HG02642 (cell line): ENCODE measurements at regions not wholly inside any gene's neighbourhood (a gene's known extent, or its start where the extent isn't known, plus 50 kb on each side); places are given as distances from the start of the nearest gene placed in this dataset.

Source experiments
- ATAC-seq: cut with Tn5 transposase; IDR thresholded peaks from one replicate; pipeline ENCODE4 v1.9.1; 2021; ENCODE audit warnings: mild to moderate bottlenecking; ENCODE audit not compliant: unreplicated experiment, poor library complexity

DNA sequence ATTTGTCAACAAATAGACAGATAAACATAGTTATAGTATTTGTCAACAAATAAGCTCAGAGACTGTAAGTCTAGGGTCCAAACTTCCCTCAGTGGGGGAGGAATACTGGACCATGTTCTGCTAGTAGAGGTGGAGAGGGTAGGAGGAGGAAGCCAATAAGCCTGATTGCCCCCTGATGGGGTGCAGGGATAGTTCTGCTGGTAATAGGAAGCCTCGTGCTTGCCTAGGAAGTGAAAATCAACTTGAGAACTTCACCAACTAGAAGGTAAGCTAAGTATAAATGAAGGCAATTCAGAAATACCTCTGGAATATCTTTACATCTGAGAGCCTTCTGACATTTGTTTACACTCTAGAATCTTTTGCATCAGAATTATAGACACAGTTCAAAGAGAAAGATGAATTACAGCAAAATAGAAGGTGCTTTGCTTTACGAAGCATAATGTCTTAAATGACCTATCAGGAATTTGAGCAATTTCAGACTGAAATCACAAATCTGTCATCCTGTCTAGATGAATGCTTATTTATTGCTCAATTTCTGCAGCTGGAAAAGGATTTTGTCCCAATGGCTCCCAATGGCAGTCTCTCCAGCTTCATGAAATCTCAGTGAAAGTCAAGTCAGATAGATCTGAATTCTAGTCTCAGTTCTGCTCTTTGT lies 225.6 kb upstream of the TBC1D5 start:
- ATAC-seq, result no peak

DNA sequence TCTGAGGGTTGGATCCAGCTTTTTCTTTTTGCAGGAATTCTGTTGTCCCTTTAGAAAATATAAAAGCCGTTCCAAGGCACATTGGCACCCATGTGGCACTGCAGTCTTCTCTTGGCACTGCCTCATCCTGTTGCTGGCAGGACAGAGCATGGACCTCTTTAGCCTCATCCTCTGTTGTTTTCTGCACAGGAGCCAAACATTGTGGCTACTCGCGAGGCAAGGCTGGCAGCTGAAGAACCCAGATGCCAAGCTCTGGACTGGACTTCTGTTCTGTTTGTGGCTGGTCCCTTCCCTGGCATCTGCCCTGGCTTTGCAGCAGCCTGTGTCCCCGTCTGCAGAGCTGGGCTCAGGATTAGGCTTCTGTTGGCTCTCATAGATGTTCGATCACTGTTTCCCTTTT lies 224.7 kb upstream of the TBC1D5 start:
- ATAC-seq, result no peak

DNA sequence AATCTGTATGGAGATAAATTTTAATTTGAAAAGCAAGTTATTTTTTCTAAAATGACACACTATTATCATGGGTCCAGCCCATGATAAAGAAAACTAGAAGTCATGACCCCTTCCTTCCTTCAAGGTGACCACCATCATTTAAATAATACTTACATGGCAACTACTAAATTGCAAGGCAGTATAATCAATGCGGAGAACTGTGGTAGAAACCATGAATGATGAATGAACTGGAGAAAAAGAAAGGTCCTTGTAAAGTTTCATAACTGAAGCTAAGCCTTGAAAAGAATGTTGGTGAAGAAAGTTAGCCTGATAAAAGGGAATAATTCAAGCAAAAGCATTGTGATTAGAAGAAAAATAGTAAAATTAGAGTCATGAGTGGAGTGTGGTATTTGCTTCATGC lies 222.9 kb upstream of the TBC1D5 start:
- no peak for ATAC-seq

DNA sequence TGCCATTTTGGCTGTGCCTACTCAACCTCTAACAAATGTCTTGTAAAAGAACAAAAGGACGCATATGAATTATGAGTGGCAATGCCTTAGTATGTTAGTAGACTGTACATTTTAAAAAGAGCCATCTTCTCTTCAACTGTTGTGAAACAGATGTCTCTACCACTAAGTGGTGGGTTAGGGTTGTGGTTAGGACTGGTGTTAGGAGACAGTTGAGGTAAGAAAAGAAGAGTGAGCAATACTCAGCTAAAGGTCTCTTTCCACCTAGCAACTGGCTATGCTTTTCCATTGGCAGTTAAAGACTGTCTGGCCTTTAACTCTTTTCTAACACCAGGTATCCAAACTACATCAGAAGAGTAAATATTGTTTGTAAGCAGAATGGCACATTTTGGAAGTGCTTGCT lies 221.7 kb upstream of the TBC1D5 start:
- no peak for ATAC-seq

DNA sequence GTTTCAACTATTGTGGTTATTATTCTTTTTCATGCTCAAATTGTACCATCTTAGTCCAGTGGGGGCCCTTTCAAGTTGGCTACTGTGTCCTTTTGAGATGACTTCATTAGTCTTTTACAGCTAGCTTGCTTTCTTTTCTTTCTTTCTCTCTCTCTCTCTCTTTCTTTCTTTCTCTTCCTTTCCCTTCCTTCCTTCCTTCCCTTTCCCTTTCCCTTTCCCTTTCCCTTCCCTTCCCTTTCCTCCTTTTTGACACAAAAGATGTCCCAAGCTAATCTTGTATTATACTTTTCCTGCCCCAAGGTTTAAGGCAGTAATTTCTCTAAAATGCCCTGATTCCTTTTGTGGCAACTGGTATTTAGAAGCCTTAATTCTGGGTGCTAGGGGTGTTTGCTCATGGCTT lies 213.0 kb upstream of the TBC1D5 start:
- ATAC-seq, result no peak

DNA sequence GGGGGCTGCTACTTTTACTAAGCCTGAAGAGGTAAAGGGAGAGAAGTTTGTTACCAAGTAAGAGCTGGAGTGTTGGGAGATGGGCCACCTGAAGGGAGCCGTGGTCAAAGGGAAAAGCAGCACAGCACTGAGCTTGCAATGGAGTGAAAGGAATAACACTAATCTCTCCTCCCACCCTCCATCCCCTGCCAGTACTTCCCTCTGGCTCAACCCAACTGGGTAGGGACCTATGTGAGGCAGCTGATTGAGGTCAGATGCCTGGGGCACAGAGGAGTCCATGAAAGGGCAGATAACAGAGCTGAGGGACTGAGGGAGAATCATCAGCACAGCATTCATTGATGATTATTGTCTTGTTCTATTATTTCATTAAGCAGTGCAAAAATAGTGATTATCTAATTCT lies 212.4 kb upstream of the TBC1D5 start:
- ATAC-seq, result no peak

DNA sequence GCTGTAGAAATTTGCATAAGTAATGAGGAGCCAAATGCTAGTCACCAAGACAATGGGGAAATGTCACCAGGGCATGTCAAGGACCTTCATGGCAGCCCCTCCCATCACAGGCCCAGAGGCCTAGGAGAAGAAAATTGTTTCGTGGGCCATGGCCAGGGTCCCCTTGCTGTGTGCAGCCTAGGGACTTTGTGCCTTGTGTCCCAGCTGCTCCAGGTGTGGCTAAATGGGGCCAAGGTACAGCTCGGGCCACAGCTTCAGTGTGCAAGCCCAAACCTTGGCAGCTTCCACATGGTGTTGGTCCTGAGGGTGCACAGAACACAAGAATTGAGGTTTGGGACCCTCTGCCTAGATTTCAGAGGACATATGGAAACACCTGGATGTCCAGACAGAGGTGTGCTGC lies 208.8 kb upstream of the TBC1D5 start:
- ATAC-seq, result no peak

DNA sequence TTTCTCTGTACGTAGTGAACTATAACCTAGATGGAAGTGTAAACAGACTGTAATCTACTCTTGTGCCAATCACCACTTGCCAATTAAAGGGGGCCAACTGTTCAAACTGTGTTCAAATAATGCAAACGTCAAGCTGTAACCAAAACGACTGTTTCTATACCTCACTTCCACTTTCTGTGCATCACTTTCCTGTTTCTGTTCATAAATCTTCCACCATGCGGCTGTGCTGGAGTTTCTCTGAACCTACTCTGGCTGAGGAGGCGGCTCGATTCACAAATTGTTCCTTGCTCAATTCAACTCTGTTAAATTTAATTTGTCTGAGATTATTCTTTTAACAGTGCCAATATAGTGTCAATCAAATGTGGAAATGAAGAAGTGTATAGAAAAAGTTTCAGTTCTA lies 206.7 kb upstream of the TBC1D5 start:
- no peak for ATAC-seq

DNA sequence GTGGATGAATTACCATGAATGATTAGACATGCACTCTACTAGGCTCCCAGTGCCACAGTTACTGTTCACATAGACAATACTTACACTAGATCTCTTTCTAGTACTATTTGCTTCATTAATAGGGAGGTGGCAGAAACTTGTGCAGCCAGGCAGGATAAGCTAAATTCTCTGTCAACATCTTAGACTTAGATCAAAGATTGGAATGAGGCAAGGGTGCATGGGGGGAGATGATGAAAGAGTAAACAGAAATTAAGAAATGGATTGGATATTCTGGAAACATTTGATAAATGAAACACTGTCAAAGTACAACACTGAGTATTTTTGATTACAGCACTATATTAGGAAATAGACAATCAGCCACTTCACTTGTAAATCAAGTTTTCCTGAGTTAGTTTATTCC lies 205.4 kb upstream of the TBC1D5 start:
- no peak for ATAC-seq

DNA sequence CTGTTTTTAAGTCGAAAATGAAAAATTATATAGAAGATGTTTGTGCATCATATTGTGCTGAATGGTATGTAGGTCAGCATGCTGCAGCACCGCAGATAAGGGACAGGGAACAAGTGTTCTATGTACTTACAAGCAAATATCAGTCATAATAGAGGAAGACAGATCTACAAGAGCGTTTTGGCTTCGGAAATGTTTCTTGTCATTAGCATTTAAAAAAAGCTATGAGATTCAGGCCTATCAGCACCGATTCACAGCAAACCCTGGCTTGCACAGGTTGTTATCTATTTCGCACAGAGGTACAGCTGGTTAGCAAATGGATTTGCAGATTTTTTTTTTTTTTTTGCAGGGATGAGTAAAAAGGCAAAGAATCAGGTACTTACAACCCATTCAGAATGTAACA lies 204.2 kb upstream of the TBC1D5 start:
- no peak for ATAC-seq

DNA sequence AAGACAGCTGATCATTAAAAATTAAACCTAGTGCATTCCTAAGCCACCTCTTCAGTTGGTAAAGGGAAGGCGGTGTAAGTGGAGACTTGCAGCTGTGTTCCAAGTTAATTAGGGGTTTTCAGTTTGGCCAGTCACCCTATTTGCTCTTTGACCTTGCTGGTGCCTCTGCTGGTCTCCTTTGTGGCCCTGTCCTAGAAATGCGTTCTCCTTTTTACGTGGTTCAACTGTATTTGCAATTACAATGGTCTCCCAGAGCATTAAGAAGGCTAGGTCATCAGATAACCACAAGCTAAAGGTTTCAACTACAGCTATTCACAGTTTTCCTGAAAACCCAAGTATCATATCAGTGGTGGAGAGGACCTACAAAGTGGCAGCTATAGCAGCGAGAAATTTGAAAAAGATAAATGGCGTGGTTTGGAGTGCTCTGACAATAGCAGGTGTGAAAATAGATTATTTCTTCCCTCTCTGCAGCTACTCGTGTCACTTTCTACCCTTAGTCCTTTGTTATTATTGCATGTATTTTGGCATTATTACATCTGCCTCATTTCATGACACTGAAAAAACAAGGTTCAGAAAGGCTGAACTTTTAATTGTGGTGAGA lies 203.5 kb upstream of the TBC1D5 start:
- no peak for ATAC-seq

DNA sequence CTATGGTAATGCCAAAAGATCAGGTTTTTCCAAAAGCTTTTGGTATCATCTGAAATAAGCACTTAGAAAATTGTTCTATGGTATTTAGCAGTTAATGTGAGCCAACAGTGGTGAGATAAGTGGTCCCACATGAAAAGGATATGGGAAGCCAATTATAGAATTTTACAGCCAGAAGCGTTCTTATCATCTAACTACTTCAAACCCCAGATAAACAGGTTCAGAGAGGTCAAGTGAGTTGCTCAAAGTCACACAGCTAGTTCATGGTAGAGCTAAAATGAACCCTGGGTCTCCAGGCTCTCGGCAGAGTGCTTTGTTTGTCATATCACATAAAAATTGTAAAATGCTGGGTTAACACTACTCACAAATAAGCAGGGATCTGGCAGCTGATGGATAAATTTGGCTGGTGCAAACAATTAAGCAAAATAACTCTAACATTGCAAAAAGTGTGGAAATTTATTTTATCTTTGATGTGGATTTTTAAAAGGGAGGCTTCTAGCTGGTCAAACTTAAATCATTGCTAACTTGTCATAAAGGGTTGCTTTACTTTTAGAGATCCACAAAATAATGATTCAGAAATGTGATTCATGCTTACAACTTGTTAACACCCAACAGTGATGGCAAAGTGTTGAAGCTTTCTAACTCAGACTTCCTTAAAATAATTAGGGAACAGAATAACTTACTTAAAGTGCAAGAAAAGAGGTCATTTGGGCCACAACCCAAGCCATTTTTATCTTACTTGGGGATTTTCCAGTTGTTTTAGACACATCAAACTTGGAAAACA lies 202.8 kb upstream of the TBC1D5 start:
- no peak for ATAC-seq

DNA sequence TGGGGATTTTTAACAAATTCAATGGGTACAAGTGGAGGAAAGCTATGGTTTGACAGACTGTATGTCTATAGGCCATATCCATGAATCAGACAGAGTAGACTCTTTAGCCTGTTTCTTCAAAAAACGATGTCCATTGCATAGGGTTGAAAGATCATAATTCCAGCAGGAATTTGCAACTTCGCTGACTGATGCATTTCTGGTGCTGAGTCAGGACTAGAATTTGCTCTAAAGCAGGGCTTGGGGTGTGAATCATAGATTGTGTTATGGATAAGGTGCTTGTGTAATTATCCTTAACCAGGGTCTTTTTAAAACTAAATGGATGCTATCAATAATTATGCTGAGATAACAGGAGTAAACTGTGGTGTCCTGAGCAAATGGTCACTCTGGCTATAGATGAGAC lies 200.4 kb upstream of the TBC1D5 start:
- no peak for ATAC-seq

DNA sequence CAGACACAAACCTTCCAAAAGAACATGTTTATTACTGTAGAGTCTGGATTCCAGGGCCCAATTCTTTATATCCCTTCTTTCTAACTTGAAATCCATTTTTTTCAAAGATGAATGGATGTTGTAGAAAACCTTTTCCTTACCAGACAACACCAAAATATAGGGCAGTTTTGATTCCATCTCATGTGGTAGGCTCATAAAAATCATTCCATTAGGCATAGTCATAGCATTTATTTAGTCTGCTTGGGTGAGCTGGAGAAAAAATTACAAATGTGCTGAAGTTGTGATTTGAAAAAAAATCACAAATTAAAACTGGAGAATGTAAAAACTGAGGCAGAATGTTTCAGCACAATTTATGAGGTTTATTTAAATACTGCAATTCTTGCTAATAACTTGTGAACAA lies 199.3 kb upstream of the TBC1D5 start:
- ATAC-seq, result no peak

DNA sequence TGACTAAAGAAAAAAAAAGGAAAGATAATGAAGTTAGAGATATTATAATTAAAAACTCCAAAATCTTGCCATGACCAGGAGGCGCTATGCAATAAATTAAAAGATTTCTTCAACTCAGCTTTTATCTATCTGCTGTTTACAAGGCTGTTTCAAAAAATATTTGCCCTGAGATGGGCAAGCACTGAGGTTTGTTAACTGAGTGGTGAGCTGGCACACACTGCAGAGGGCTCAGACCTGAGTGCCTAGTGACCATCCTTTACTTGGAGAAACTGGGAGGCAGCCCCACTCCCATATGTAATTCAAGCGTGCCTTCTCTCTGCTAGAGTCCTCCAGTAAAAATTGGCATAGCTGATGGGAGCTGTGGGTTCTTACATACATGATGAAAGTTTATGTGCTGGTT lies 198.7 kb upstream of the TBC1D5 start:
- ATAC-seq, result no peak

DNA sequence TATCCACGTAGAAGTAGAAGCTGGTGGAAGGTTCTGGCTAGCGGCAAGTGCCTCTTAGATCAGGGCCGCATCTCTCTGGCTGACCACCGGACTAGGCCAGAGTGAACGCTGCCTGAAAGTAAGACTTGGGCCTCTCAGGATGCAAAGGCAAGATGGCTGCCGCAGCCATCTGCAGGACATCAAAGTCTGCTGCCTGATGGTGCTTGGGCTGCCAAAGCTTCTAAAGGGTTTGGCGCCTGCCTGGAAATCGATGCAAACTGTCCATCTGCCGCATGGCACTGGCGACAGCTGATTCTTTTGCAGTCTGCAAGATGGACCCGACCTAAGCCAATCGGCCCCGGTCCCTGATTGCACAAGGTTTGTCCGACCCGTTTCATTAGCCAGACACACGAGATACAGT lies 196.7 kb upstream of the TBC1D5 start:
- no peak for ATAC-seq

DNA sequence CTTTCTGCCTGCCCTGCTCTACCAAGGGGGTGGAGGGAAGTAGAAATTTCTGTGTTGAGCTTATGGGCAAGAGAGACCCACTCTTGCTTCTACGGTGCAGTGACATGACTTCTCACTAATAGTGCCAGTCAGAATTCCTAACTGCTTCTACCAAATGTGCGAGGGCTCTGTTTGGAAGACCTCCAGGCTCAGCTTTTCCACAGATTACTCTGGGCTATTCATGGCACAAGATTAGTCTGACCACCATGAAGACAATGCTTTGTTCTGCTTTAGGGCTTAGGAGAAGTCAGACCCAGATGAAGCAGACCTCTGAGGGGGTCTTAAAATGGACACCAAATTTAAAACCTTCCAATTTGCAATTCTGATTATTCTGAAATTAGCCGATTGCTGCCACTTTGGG lies 195.9 kb upstream of the TBC1D5 start:
- ATAC-seq, result no peak

DNA sequence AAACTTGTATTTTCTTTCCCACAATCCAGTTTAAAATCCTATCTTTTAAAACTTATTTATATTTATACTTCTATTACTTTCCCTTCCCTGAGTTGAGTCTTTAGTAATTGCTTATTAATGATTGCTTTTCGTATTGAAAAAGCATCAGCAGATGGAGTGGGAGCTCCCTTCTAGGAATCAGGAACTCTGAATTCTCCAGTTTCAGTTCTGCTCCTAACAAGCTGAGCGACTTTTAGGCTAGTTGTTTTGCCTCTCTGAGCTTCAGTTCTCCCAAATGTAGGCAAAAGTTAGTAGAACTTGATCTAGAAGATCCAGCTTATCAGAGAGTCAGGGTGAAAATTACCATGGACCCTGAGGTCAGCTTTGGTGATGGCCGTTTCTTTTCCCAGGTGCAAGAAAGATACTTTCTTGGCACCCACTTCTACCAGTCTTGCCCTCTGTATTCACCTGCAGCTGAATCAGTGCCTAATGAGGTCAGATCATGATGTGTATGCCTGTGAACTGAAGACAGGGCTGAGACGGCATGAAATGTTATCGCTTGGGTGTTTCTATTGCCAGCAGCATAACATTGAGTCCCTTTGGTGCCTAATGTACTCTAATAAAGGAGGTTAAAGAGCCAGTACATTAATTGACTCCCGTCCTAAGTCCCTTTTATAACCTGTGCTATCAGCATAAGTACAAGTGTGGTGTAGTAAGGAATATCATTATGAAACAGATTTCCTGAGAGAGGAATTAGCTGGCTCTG lies 194.5 kb upstream of the TBC1D5 start:
- no peak for ATAC-seq

DNA sequence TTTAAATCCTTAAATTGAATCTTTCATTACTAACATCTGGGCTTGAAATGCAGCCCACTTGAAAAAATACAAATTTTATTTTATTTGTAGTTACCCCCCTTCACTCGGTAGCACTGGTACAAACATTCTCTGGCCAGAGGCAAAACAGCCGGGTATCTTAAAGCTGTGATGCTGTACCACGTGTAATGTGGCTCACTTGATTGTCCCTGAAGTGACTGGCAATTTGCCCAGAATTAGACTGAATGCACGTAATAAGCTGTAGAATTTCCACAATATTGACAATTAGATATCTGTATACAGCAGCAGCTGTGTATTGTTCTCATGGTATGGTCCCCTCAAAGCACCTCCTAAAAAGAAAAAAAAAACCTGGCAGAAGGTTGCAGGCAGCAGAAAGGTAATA lies 192.8 kb upstream of the TBC1D5 start:
- ATAC-seq, result no peak

DNA sequence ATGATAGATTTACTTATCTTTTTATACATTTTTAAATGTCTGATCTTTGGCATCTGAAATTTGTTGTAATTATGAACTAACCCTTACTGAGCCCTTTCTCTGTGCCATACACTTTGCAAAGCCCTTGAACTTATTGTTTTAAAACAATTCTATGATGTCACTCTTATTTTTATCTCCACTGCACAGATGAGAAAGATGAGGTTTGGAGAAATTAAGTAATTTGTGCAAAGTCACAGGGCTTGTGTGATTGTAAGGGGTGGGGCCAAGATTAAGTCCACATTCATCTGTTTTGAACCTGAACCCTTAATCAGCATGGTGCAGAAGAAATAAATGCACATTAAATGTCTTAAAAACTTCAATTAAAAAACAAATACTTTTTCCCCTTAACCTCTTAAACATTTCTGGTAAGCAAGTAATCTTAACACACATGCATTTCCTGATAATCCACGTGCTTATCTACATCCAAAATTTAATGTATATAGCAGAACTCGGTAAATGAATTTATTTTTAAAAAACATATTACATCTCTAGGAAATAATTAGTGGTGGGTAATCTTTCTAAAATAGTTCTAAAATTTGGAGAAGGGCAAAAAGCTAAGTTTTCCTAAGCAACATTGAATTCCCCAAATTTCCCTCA lies 189.8 kb upstream of the TBC1D5 start:
- ATAC-seq, result no peak

DNA sequence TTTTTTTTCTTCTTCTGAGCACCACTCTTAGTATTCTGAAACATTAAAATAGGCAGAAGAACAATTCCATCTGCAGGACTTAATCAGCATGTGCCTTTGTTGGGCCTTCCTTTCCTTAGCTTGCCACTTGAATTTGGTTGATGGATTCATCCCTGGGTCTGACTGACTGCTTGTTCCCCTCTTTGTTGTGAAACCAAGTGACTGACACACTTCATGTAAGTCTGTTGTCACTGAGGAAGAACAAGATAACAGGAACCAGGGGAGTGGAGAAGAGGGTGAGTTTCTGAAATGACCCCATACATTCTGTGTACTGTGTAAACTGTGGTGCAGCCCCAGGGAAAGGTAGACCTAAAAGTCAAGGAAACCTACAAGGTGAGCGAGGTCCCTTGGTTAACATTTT lies 188.7 kb upstream of the TBC1D5 start:
- no peak for ATAC-seq
